ENCODE measurements at regions not wholly inside any gene's neighbourhood (a gene's known extent, or its start where the extent isn't known, plus 50 kb on each side); places are given as distances from the start of the nearest gene placed in this dataset.

- H3K79me2 ChIP-seq (ENCODE audit: low read depth), result no peaks in the 10 kb centered on the region
- no peak overlapping the region for H3K4me3 ChIP-seq
- Mint-ChIP-seq H3K4me1 (no peaks in the 10 kb centered on the region), H3K36me3 (no peaks in the 10 kb centered on the region), H3K27ac (no peak overlapping the region), H3K27me3 (ENCODE audit: insufficient read depth, low read depth) (peaks cover 4% of the 10 kb centered on the region), H3K4me3 (no peak overlapping the region), H3K9me3 (no peaks in the 10 kb centered on the region)
- no peak overlapping the region for H3K9ac ChIP-seq
- H4K20me1 ChIP-seq (ENCODE audit: low read depth), result no peaks in the 10 kb centered on the region
- H3K4me2 ChIP-seq, result no peak overlapping the region
- no peak for DNase-seq (ENCODE audit: low spot score)
- no peaks in the 10 kb centered on the region for H3F3A ChIP-seq (ENCODE audit: low read depth)
- H3K27ac ChIP-seq, result no peak overlapping the region
- no peak overlapping the region for H2AFZ ChIP-seq (replicated peaks)
- H3K9me3 ChIP-seq (ENCODE audit: low read depth), result no peaks in the 10 kb centered on the region
- no peaks in the 10 kb centered on the region for H3K4me1 ChIP-seq
- no peaks in the 10 kb centered on the region for H3K27me3 ChIP-seq
- H3K36me3 ChIP-seq, result no peaks in the 10 kb centered on the region
- TF ChIP-seq EZH2 (IDR thresholded peaks at IDR 0.05), result no peak
- no peak for TF ChIP-seq CTCF (IDR thresholded peaks at IDR 0.05)
- TF ChIP-seq EZH2phosphoT487 (IDR thresholded peaks at IDR 0.05), result no peak
Observed at GRCh38 chr13:95392597-95392996, 91.3 kb upstream of the ABCC4 start.

- no peaks in the 10 kb centered on the region for H3K36me3 Mint-ChIP-seq
- H3K27ac ChIP-seq, result no peak overlapping the region
- peaks cover 6% of the 10 kb centered on the region for H3K4me1 Mint-ChIP-seq
- H3K4me2 ChIP-seq, result peak overlapping the region; percentile 74
- H3K36me3 ChIP-seq, result no peaks in the 10 kb centered on the region
- H3K9me3 ChIP-seq (ENCODE audit: low read depth), result no peaks in the 10 kb centered on the region
- peak overlapping the region; percentile 49 for H3K4me3 ChIP-seq
- no peaks in the 10 kb centered on the region for H3K4me1 ChIP-seq
- H3K27me3 ChIP-seq, result no peaks in the 10 kb centered on the region
- H4K20me1 ChIP-seq (ENCODE audit: low read depth), result no peaks in the 10 kb centered on the region
- peak overlapping the region; percentile 82 for H2AFZ ChIP-seq (replicated peaks)
- no peak for TF ChIP-seq EZH2phosphoT487 (IDR thresholded peaks at IDR 0.05)
- no peak for TF ChIP-seq CTCF (IDR thresholded peaks at IDR 0.05)
- no peak for TF ChIP-seq EZH2 (IDR thresholded peaks at IDR 0.05)
- peak; percentile 84 for DNase-seq (ENCODE audit: low spot score)
- H3K4me3 Mint-ChIP-seq, result peak overlapping the region; percentile 84
- H3K27me3 Mint-ChIP-seq (ENCODE audit: insufficient read depth, low read depth), result peaks cover 6% of the 10 kb centered on the region
- H3K9me3 Mint-ChIP-seq, result no peaks in the 10 kb centered on the region
- no peaks in the 10 kb centered on the region for H3K79me2 ChIP-seq (ENCODE audit: low read depth)
- peaks cover 14% of the 10 kb centered on the region for H3F3A ChIP-seq (ENCODE audit: low read depth)
- H3K27ac Mint-ChIP-seq, result peak overlapping the region; percentile 33
- H3K9ac ChIP-seq, result no peak overlapping the region
Observed at GRCh38 chr13:95403349-95404140, 102.3 kb upstream of the ABCC4 start.

- peak overlapping the region; percentile 84 for H3K4me3 Mint-ChIP-seq
- H3K9me3 Mint-ChIP-seq, result no peaks in the 10 kb centered on the region
- H3K4me3 ChIP-seq, result peak overlapping the region; percentile 49
- H3K27ac Mint-ChIP-seq, result no peak overlapping the region
- H3K4me2 ChIP-seq, result peak overlapping the region; percentile 74
- no peaks in the 10 kb centered on the region for H3K36me3 ChIP-seq
- peak overlapping the region; percentile 82 for H2AFZ ChIP-seq (replicated peaks)
- no peaks in the 10 kb centered on the region for H3K9me3 ChIP-seq (ENCODE audit: low read depth)
- H3K36me3 Mint-ChIP-seq, result no peaks in the 10 kb centered on the region
- H3K9ac ChIP-seq, result no peak overlapping the region
- peaks cover 6% of the 10 kb centered on the region for H3K27me3 Mint-ChIP-seq (ENCODE audit: insufficient read depth, low read depth)
- no peaks in the 10 kb centered on the region for H3K27me3 ChIP-seq
- no peaks in the 10 kb centered on the region for H4K20me1 ChIP-seq (ENCODE audit: low read depth)
- peaks cover 14% of the 10 kb centered on the region for H3F3A ChIP-seq (ENCODE audit: low read depth)
- peak; percentile 91 for DNase-seq (ENCODE audit: low spot score)
- TF ChIP-seq CTCF (IDR thresholded peaks at IDR 0.05), result peak; percentile 99
- TF ChIP-seq EZH2 (IDR thresholded peaks at IDR 0.05), result no peak
- TF ChIP-seq EZH2phosphoT487 (IDR thresholded peaks at IDR 0.05), result no peak
- peaks cover 6% of the 10 kb centered on the region for H3K4me1 Mint-ChIP-seq
- H3K27ac ChIP-seq, result no peak overlapping the region
- no peaks in the 10 kb centered on the region for H3K4me1 ChIP-seq
- no peaks in the 10 kb centered on the region for H3K79me2 ChIP-seq (ENCODE audit: low read depth)
Observed at GRCh38 chr13:95404141-95404882, 103.1 kb upstream of the ABCC4 start.

Measured in neural progenitor cell (in vitro differentiated cells).